ENCODE measurements at regions not wholly inside any gene's neighbourhood (a gene's known extent, or its start where the extent isn't known, plus 50 kb on each side); places are given as distances from the start of the nearest gene placed in this dataset.
"Not testable (repeated sequence)": the region's sequence is repeated elsewhere in the genome, so short reads cannot be mapped to it uniquely, and the experiment has no call there.

DNA sequence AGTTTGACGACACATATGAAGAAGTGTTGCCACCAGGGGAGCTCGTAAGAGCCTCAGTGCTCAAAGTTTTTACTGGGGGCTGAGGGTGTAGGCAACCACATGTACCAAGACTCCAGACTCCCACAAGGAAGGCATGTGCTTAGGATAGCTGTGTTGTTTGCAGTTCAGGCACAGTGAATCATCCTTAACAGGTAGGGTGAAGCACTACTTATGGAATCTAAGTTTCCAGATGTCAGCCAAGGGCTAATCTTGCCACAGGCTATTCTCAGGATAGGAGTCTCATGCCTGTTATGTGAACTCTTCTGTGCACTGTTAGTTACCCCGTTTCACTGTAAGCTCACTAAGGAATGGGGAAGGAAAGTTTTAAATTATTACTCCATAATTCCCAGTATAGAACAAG lies 202.6 kb downstream of the TMA16 start:
- no peak overlapping the region for H3K4me3 ChIP-seq (replicated peaks; ENCODE audit: low read depth, low read length)
- DNase-seq (ENCODE audit: extremely low read depth, low read depth), result no peak
- TF ChIP-seq, protein P1, sequence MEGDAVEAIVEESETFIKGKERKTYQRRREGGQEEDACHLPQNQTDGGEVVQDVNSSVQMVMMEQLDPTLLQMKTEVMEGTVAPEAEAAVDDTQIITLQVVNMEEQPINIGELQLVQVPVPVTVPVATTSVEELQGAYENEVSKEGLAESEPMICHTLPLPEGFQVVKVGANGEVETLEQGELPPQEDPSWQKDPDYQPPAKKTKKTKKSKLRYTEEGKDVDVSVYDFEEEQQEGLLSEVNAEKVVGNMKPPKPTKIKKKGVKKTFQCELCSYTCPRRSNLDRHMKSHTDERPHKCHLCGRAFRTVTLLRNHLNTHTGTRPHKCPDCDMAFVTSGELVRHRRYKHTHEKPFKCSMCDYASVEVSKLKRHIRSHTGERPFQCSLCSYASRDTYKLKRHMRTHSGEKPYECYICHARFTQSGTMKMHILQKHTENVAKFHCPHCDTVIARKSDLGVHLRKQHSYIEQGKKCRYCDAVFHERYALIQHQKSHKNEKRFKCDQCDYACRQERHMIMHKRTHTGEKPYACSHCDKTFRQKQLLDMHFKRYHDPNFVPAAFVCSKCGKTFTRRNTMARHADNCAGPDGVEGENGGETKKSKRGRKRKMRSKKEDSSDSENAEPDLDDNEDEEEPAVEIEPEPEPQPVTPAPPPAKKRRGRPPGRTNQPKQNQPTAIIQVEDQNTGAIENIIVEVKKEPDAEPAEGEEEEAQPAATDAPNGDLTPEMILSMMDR (IDR thresholded peaks at IDR 0.05; ENCODE audit: low read depth, low read length, missing control alignments), result no peak

DNA sequence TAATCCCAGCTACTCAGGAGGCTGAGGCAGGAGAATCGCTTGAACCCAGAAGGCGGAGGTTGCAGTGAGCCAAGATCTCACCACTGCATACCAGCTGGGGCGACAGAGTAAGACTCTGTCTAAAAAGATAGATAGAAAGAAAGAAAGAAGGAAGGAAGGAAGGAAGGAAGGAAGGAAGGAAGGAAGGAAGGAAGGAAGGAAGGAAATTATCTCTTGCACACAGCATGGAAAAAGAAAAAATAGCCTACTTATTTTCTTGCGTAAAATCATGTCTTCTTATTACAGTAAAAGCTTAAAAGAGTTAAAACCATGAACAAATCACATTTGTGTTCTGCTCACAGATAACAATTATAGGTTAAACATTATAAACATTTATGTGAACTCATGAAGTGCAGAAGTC lies 205.9 kb downstream of the TMA16 start:
- DNase-seq (ENCODE audit: extremely low read depth, low read depth), result not testable (repeated sequence)

DNA sequence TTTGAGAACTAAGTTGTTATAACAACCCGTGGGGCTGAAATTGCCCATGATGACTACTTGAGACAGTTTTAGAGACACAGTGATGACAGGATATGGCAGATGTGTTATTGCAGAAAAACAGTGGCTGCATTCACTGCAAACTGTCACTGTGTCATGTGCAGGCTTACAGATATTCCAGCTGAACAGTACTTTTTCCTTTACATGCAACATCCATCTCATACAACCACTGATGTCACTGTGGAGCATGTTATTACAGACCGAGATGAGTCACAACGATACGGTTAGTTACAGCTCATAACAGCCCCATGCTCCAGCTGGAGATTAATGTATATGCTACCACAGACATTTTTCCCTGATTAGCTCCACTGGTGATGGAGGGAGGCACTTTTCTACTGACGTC lies 207.4 kb downstream of the TMA16 start:
- no peak for DNase-seq (ENCODE audit: extremely low read depth, low read depth)
- H3K4me3 ChIP-seq (replicated peaks; ENCODE audit: low read depth, low read length), result no peak overlapping the region
- TF ChIP-seq, protein P1 (IDR thresholded peaks at IDR 0.05; ENCODE audit: low read depth, low read length, missing control alignments), result no peak

More for the DNA sequence above, 205.9 kb downstream of the TMA16 start:
- H3K4me3 ChIP-seq (replicated peaks; ENCODE audit: low read depth, low read length), result not testable (repeated sequence)

DNA sequence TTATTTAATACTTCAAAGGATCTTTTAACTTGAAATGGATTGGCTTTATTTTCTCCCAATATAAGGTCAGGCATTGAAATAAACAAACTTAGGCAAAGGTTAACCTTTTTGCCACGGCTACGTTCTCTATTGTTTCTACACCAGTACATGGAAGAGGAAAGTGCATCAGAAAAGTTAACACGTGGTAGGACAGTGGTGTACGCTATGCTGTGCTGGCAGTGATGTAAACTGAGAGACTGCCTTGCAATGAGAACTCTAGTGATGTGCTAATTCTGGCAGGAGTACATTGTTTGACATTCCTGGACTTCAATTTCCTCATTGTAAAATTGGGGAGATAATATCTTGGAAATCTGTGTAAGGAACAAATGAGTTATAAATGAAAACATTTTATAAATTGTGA lies 208.2 kb downstream of the TMA16 start:
- TF ChIP-seq, protein P1 (IDR thresholded peaks at IDR 0.05; ENCODE audit: low read depth, low read length, missing control alignments), result no peak
- DNase-seq (ENCODE audit: extremely low read depth, low read depth), result no peak
- H3K4me3 ChIP-seq (replicated peaks; ENCODE audit: low read depth, low read length), result no peak overlapping the region

DNA sequence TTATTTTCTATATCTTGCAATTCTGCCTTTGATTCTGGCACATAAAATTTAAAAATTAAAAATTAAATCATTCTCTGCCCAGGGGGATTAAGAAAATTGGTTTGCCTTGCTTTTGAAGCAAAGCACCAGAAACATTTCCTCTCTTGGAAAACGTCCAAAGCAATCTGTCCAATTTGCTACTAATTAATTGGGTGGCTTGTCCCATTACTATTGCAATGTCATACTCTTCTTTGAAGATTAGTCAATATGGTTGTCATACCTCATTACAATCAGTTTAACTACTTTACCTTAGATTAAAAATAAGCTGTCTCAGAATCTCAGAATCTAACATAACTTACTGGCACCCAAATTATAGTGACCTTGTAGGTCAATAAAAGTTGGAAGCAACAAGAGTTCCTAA lies 208.8 kb downstream of the TMA16 start:
- no peak overlapping the region for H3K4me3 ChIP-seq (replicated peaks; ENCODE audit: low read depth, low read length)
- no peak for DNase-seq (ENCODE audit: extremely low read depth, low read depth)
- TF ChIP-seq, protein P1 (IDR thresholded peaks at IDR 0.05; ENCODE audit: low read depth, low read length, missing control alignments), result no peak

GRCh38 chr4:163707873-163708272 lies 213.4 kb downstream of the TMA16 start:
- no peak overlapping the region for H3K4me3 ChIP-seq (replicated peaks; ENCODE audit: low read depth, low read length)
- DNase-seq (ENCODE audit: extremely low read depth, low read depth), result no peak
- TF ChIP-seq, protein P1 (IDR thresholded peaks at IDR 0.05; ENCODE audit: low read depth, low read length, missing control alignments), result no peak

DNA sequence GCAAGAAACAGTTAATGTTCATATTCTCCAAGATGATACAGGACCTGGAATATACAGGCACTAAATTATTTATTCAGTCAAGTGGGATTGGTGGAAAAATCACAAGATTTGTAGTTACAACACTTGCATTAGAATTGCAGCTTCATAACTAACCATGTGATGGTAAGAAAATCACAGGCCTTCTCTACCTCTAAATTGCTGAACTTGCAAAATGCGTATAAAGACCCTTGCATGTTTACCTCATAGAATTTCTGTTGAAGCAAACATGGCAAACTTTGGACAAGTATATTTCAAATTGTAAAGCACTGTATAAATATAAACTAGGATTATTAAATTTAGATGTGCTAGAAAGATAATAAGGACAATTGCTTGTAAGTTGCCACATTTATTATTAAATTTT lies 215.1 kb downstream of the TMA16 start:
- TF ChIP-seq, protein P1 (IDR thresholded peaks at IDR 0.05; ENCODE audit: low read depth, low read length, missing control alignments), result no peak
- no peak for DNase-seq (ENCODE audit: extremely low read depth, low read depth)
- no peak overlapping the region for H3K4me3 ChIP-seq (replicated peaks; ENCODE audit: low read depth, low read length)
